A549 (cell line): ENCODE measurements at regions not wholly inside any gene's neighbourhood (a gene's known extent, or its start where the extent isn't known, plus 50 kb on each side); places are given as distances from the start of the nearest gene placed in this dataset.

Experiments
- CBX8 ChIP-seq: fragments of 200-600 bp; sonication (generic); IDR thresholded peaks from 2 replicates; pipeline ENCODE4 v1.6.1; 2016
- CTCF ChIP-seq: fragments of >200 bp; sonication (Bioruptor Twin); formaldehyde crosslinking; IDR thresholded peaks from 3 replicates; pipeline ENCODE4 v1.5.1; 2016
- ELK1 ChIP-seq: fragments of 150-350 bp; IDR thresholded peaks from 2 replicates; pipeline ENCODE4 v1.6.1; 2014; ENCODE audit warnings: low read depth, mild to moderate bottlenecking, low read length
- EP300 ChIP-seq, 2 experiments: fragments of >200 bp; sonication (Bioruptor Twin); formaldehyde crosslinking; IDR thresholded peaks; 2 replicates in 1 of 2; 3 replicates in 1 of 2; pipeline ENCODE4 v1.6.1; 2016 to 2017
- FOXS1 ChIP-seq: fragments of 250-450 bp; sonication (Bioruptor Pico); IDR thresholded peaks from 2 replicates; pipeline ENCODE4 v1.5.0; 2020; ENCODE audit warnings: mild to moderate bottlenecking, moderate library complexity
- HOXA7 ChIP-seq: fragments of 250-450 bp; sonication (Bioruptor Pico); IDR thresholded peaks from 2 replicates; pipeline ENCODE4 v1.5.0; 2020; ENCODE audit warnings: mild to moderate bottlenecking, moderate library complexity
- JUN ChIP-seq, 2 experiments: fragments of >200 bp; sonication (Bioruptor Twin); formaldehyde crosslinking; IDR thresholded peaks; 2 replicates in 1 of 2; 3 replicates in 1 of 2; pipeline ENCODE4 v1.6.1; 2016 to 2017
- JUNB ChIP-seq: fragments of >200 bp; sonication (Bioruptor Twin); formaldehyde crosslinking; IDR thresholded peaks from 2 replicates; pipeline ENCODE4 v1.6.1; 2016
- MAX ChIP-seq: IDR thresholded peaks from 2 replicates; pipeline ENCODE4 v1.6.1; 2012
- MAZ ChIP-seq: fragments of 150-350 bp; IDR thresholded peaks from 2 replicates; pipeline ENCODE4 v1.6.1; 2014; ENCODE audit warnings: antibody characterized with exemption, low read depth, low read length, borderline replicate concordance
- PHF8 ChIP-seq: fragments of 200-600 bp; sonication (generic); IDR thresholded peaks from 2 replicates; pipeline ENCODE4 v1.6.1; 2016; ENCODE audit warnings: low read depth, mild to moderate bottlenecking, antibody characterized with exemption, moderate library complexity, borderline replicate concordance
- RAD21 ChIP-seq, 2 experiments: fragments of >200 bp in 1 of 2; sonication (Bioruptor Twin) in 1 of 2; formaldehyde crosslinking in 1 of 2; IDR thresholded peaks in 1 of 2; conservative IDR thresholded peaks in 1 of 2; 2 replicates in 1 of 2; 3 replicates in 1 of 2; pipeline ENCODE4 v1.6.1; 2012 to 2018; ENCODE audit warnings: inconsistent platforms in 1 of 2
- RFX5 ChIP-seq: fragments of 450-650 bp; IDR thresholded peaks from 2 replicates; pipeline ENCODE4 v1.7.1; 2014; ENCODE audit warnings: antibody characterized with exemption, mild to moderate bottlenecking, moderate library complexity
- RNF2 ChIP-seq: fragments of 200-600 bp; sonication (generic); IDR thresholded peaks from 2 replicates; pipeline ENCODE4 v1.6.1; 2016; ENCODE audit warnings: low read depth, mild to moderate bottlenecking, antibody characterized with exemption, moderate library complexity, borderline replicate concordance

- TF ChIP-seq CTCF (no peak), FOXS1 (CRISPR knock-in tag) (no peak), RNF2 (no peak), MAX (no peak), RAD21 (conservative IDR thresholded peaks at IDR 0.05 in 1 of 2, IDR thresholded peaks at IDR 0.05 in 1 of 2) (no peak), PHF8 (no peak), MAZ (no peak), ELK1 (no peak), JUNB (no peak), EP300 (IDR thresholded peaks at IDR 0.05) (no peak), HOXA7 (no peak), CBX8 (no peak), RFX5 (no peak), JUN (IDR thresholded peaks at IDR 0.05) (no peak)
These were observed 420.9 kb upstream of the NECTIN3 start for GRCh38 chr3:110650741-110651140.
